Suprapubic skin (tissue), 4 donors: ENCODE measurements at regions not wholly inside any gene's neighbourhood (a gene's known extent, or its start where the extent isn't known, plus 50 kb on each side); places are given as distances from the start of the nearest gene placed in this dataset.

ENCODE experiments used
- DNase-seq, 2 donors: peaks; one replicate each; pipeline ENCODE4 v3.0.0-alpha.2; 2019; ENCODE audit warnings: low spot score in 2 of 2
- H3K27ac ChIP-seq: fragments of 200-600 bp; sonication (generic); one replicate; pipeline ENCODE4 v1.5.1; 2019
- H3K27me3 ChIP-seq: fragments of 200-600 bp; sonication (generic); one replicate; pipeline ENCODE4 v1.5.1; 2019
- H3K36me3 ChIP-seq: fragments of 200-600 bp; sonication (generic); one replicate; pipeline ENCODE4 v1.5.1; 2019
- H3K4me1 ChIP-seq: fragments of 200-600 bp; sonication (generic); one replicate; pipeline ENCODE4 v1.5.1; 2019
- H3K4me3 ChIP-seq: fragments of 200-600 bp; sonication (generic); one replicate; pipeline ENCODE4 v1.5.1; 2019; ENCODE audit warnings: mild to moderate bottlenecking
- H3K9me3 ChIP-seq: fragments of 200-600 bp; sonication (generic); one replicate; pipeline ENCODE4 v1.5.1; 2019
- EP300 ChIP-seq: sonication (generic); formaldehyde crosslinking; IDR thresholded peaks from one replicate; pipeline ENCODE4 v1.6.1; 2017; ENCODE audit warnings: antibody characterized with exemption
- POLR2A ChIP-seq, 2 donors: fragments of 450-650 bp; IDR thresholded peaks; one replicate each; pipeline ENCODE4 v1.6.1; 2017; ENCODE audit warnings: antibody characterized with exemption in 2 of 2, mild to moderate bottlenecking in 2 of 2, moderate library complexity in 2 of 2
- POLR2AphosphoS5 ChIP-seq, 3 donors: sonication (generic); formaldehyde crosslinking; IDR thresholded peaks; one replicate each; pipeline ENCODE4 v1.6.1; 2017; ENCODE audit warnings: antibody characterized with exemption in 3 of 3
- WGBS: methylation state at CpG from one replicate; pipeline ENCODE4 v1.1.5; 2018; 5-methylcytosine and 5-hydroxymethylcytosine counted together
- TF ChIP-seq, protein P1 (sequence below), 2 donors: fragments of 200-600 bp in 1 of 2; fragments of 450-650 bp in 1 of 2; sonication (generic) in 1 of 2; IDR thresholded peaks; one replicate each; pipeline ENCODE4 v1.5.1; 2016 to 2019; ENCODE audit warnings: antibody characterized with exemption in 2 of 2, mild to moderate bottlenecking in 1 of 2, moderate library complexity in 1 of 2

DNA sequence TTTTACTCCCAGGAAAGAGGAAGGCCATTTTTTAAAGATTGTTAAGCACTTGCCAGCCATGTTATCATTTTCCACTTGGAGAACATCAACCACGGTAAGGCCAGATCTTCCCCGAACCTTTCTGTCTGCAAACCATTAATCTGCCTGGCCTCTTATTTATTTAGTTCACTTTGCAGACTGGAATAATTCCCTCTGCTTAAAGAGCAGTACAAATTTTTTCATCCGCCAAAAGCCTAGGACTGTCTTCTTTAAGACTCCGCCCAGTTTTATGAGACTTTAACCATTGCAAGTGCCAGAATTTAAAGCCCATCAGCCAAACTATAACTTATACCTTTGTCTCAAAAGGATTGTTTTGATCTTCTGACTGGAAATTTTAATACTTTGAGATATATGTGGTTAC, 426.3 kb downstream of the KCTD12 start:
- TF ChIP-seq POLR2AphosphoS5 (IDR thresholded peaks at IDR 0.05) (no peak), EP300 (no peak), POLR2A (IDR thresholded peaks at IDR 0.05) (no peak)
- TF ChIP-seq, protein P1, sequence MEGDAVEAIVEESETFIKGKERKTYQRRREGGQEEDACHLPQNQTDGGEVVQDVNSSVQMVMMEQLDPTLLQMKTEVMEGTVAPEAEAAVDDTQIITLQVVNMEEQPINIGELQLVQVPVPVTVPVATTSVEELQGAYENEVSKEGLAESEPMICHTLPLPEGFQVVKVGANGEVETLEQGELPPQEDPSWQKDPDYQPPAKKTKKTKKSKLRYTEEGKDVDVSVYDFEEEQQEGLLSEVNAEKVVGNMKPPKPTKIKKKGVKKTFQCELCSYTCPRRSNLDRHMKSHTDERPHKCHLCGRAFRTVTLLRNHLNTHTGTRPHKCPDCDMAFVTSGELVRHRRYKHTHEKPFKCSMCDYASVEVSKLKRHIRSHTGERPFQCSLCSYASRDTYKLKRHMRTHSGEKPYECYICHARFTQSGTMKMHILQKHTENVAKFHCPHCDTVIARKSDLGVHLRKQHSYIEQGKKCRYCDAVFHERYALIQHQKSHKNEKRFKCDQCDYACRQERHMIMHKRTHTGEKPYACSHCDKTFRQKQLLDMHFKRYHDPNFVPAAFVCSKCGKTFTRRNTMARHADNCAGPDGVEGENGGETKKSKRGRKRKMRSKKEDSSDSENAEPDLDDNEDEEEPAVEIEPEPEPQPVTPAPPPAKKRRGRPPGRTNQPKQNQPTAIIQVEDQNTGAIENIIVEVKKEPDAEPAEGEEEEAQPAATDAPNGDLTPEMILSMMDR (IDR thresholded peaks at IDR 0.05), result no peak
- Histone ChIP-seq H3K36me3 (no peaks in the 10 kb centered on the region), H3K27ac (no peak overlapping the region), H3K27me3 (no peaks in the 10 kb centered on the region), H3K4me3 (no peak overlapping the region), H3K4me1 (no peaks in the 10 kb centered on the region), H3K9me3 (no peaks in the 10 kb centered on the region)
- no peak for DNase-seq
- WGBS, result 40% methylated on average over 4 of the region's 4 CpGs

DNA sequence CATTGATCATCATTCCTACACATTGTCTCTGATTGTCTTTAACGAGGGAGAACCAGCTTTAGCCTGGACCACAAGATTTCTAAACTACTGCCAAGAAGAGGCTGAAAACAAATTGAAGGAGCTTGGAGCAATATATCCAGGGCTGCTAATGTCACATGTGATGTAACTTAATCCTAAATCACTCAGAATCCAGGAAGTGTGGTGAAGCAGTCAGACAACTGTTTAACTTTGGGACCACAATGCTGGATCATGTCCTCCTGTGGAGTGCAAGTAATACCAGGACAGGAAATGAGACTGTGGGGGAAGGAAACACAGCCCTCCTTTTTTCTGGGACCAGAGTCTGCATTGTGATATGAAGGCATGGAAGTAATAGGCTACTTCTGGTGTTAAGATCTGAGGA, 430.2 kb downstream of the KCTD12 start:
- no peaks in the 10 kb centered on the region for H3K4me1 ChIP-seq
- no peaks in the 10 kb centered on the region for H3K27me3 ChIP-seq
- no peak overlapping the region for H3K27ac ChIP-seq
- H3K9me3 ChIP-seq, result no peaks in the 10 kb centered on the region
- no peak for DNase-seq
- H3K36me3 ChIP-seq, result no peaks in the 10 kb centered on the region
- TF ChIP-seq POLR2AphosphoS5 (IDR thresholded peaks at IDR 0.05), result no peak
- TF ChIP-seq EP300, result no peak
- no peak for TF ChIP-seq POLR2A (IDR thresholded peaks at IDR 0.05)
- TF ChIP-seq, protein P1 (IDR thresholded peaks at IDR 0.05), result no peak
- H3K4me3 ChIP-seq, result no peak overlapping the region
- 11% methylated on average over 1 of the region's 1 CpG for WGBS

DNA sequence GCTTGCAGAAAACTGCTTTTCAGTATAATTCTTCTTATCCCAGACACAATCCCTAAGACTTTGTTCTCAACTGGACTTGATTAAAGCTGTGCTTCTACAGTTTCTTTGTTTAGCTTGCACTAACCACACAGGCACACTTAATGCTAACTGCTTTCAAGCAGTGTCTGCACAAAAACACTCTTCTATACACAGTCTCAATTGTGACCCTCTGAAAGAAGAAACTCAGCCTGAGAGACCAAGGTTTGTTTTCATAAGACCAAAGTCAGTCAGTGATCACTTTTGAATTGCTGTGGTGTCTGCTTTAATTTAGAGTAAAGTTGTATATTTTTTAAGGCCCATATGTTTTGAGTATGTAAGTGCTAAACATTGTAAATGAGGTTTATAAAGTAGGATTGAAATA, 431.2 kb downstream of the KCTD12 start:
- no peak for TF ChIP-seq POLR2AphosphoS5 (IDR thresholded peaks at IDR 0.05)
- no peak for TF ChIP-seq EP300
- TF ChIP-seq, protein P1 (IDR thresholded peaks at IDR 0.05), result no peak
- no peak for TF ChIP-seq POLR2A (IDR thresholded peaks at IDR 0.05)
- Histone ChIP-seq H3K9me3 (no peaks in the 10 kb centered on the region), H3K4me1 (no peaks in the 10 kb centered on the region), H3K27me3 (no peaks in the 10 kb centered on the region), H3K36me3 (no peaks in the 10 kb centered on the region), H3K4me3 (no peak overlapping the region), H3K27ac (no peak overlapping the region)
- DNase-seq, result no peak

DNA sequence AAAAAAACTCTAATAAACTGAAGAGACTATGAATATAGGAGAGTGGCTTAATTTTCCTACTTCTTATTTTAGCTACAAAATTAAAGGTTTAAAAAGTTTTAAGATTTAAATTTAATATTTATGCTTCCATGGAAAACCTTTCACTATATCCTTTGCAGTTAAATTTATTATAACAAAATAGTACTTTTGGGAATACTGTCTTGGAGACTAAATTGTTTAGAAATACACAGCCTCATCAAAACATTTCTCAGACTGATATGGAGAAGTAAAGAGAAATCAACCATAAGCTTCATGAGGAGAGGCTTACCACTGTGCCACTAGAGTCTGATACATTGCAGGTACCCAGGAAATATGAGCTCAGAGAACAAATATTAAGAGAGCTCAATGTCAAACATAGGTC, 436.5 kb downstream of the KCTD12 start:
- no peaks in the 10 kb centered on the region for H3K36me3 ChIP-seq
- no peak overlapping the region for H3K27ac ChIP-seq
- no peak for TF ChIP-seq EP300
- no peak overlapping the region for H3K4me3 ChIP-seq
- H3K4me1 ChIP-seq, result no peaks in the 10 kb centered on the region
- H3K27me3 ChIP-seq, result no peaks in the 10 kb centered on the region
- DNase-seq, result no peak
- no peaks in the 10 kb centered on the region for H3K9me3 ChIP-seq

DNA sequence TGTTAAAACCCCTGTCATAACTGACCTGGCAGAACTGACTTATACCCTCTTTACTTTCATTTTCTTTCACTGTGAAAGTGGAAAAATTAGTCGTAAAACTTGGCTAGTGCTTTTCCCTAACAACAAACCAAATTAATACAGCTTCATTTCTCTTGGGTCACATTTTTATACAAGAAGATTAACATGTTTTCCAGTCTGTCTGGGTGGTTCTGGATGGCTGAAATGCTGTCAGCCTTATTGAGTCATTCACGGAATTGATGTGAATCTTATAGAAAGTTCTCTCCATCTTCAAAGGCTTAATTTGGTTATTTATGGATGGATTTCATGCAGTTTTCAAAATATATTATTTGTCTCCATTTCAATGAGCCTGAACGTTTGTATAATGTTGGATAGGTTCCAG, 440.0 kb downstream of the KCTD12 start:
- Histone ChIP-seq H3K27me3 (no peaks in the 10 kb centered on the region), H3K36me3 (no peaks in the 10 kb centered on the region), H3K4me3 (no peak overlapping the region), H3K27ac (no peak overlapping the region), H3K4me1 (no peaks in the 10 kb centered on the region), H3K9me3 (no peaks in the 10 kb centered on the region)
- TF ChIP-seq EP300 (no peak), POLR2A (IDR thresholded peaks at IDR 0.05) (no peak), POLR2AphosphoS5 (IDR thresholded peaks at IDR 0.05) (no peak)
- TF ChIP-seq, protein P1 (IDR thresholded peaks at IDR 0.05), result no peak
- no peak for DNase-seq
- WGBS, result 23% methylated on average over 3 of the region's 3 CpGs

DNA sequence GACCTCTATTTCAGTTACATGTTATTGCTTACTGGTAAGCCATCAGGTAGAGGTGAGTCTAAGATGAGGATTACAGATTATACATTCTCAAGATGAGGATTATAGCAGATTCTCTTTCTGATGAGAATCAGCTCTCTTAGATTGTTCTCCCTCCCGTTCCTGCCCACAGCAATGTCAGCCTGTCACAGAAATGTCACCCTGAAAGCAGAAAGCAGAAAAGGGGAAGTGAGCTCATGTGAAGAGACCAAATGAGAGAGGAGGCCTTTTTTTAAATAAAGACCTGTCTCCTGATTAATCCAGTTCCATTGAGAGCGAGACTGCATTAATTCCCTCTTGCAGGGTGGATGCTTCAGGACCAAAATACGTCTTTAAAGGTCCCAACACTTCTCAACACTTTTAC, 445.6 kb downstream of the KCTD12 start:
- Histone ChIP-seq H3K4me1 (no peaks in the 10 kb centered on the region), H3K9me3 (no peaks in the 10 kb centered on the region), H3K36me3 (no peaks in the 10 kb centered on the region), H3K4me3 (no peak overlapping the region), H3K27ac (no peak overlapping the region), H3K27me3 (no peaks in the 10 kb centered on the region)
- DNase-seq, result no peak
- TF ChIP-seq, protein P1 (IDR thresholded peaks at IDR 0.05), result no peak
- TF ChIP-seq POLR2AphosphoS5 (IDR thresholded peaks at IDR 0.05) (no peak), EP300 (no peak), POLR2A (IDR thresholded peaks at IDR 0.05) (no peak)
- 73% methylated on average over 3 of the region's 3 CpGs for WGBS
